RPMI7951 (cell line): ENCODE measurements at regions not wholly inside any gene's neighbourhood (a gene's known extent, or its start where the extent isn't known, plus 50 kb on each side); places are given as distances from the start of the nearest gene placed in this dataset.

Experiments used
- DNase-seq: peaks from one replicate; pipeline ENCODE4 v3.0.0-alpha.2; 2012; ENCODE audit warnings: low read depth

- DNase-seq, result no peak
These were observed 402.1 kb upstream of the CHD6 start for GRCh38 chr20:42020316-42020715.

- DNase-seq, result no peak
These were observed 400.8 kb upstream of the CHD6 start for GRCh38 chr20:42018979-42019378.

- no peak for DNase-seq
These were observed 391.9 kb upstream of the CHD6 start for GRCh38 chr20:42010090-42010489.

- no peak for DNase-seq
These were observed 389.1 kb upstream of the CHD6 start for GRCh38 chr20:42007251-42007650.

GRCh38 chr20:42005211-42005610 is 387.0 kb upstream of the CHD6 start:
- DNase-seq, result no peak

GRCh38 chr20:42003380-42003779 is 385.2 kb upstream of the CHD6 start:
- no peak for DNase-seq

- DNase-seq, result no peak
These were observed 380.6 kb upstream of the CHD6 start for GRCh38 chr20:41998539-41999341.

DNA sequence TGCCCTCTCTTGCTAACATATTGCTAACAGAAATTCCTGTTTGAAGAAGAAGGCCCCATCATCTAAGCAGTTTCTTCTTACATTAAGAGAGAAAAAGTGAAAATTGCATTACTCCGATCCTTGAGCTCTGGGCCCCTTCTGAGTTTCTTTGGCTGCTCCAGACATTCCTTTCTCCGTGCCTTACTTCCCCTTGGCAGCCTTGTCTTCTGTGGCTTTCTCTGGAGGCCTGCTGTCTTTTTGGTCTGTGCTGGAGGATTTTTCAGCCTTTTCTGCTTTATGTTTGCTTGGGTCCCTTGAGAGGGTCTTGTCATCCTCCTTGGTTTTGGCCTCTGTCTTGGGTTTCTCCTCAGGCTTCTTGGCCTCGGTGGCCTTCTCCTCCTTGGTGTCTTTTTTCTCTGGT is 378.8 kb upstream of the CHD6 start:
- no peak for DNase-seq

- no peak for DNase-seq
These were observed 374.3 kb upstream of the CHD6 start for GRCh38 chr20:41992481-41992880.

GRCh38 chr20:41991412-41991811 is 373.2 kb upstream of the CHD6 start:
- DNase-seq, result no peak

DNA sequence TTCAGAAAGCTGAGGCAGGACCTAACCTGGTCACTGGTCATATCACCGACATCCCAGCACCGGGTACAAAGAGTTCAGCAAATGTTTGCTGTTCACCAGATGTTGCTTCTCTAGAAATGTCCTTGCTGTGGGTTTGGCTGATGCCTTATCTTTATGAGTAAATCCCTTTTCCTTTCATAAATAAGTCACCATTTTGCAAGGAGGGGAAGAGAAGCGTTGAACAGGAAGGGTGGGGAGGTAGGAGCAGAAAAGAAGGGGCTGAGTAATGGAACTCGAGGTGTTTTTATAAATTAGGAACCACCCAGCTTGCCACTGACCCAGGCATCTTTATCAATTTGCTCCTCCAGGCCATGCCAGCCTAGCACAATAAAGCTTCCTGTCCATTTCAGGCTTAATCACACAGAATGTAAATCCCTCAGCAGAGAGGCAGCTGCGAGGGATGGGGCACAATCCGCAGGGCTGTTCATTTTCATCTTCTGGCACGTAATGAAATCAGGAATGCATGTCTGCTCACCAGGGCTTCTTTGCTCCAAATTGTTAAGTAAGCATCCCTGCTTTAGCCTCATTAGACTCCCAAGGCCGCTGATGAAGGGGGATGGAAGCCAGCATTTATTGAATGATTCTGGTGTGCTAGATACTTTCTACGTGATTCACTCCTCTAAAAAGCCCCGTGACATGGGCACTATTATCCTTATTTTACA is 371.9 kb upstream of the CHD6 start:
- peak; percentile 22 for DNase-seq

DNA sequence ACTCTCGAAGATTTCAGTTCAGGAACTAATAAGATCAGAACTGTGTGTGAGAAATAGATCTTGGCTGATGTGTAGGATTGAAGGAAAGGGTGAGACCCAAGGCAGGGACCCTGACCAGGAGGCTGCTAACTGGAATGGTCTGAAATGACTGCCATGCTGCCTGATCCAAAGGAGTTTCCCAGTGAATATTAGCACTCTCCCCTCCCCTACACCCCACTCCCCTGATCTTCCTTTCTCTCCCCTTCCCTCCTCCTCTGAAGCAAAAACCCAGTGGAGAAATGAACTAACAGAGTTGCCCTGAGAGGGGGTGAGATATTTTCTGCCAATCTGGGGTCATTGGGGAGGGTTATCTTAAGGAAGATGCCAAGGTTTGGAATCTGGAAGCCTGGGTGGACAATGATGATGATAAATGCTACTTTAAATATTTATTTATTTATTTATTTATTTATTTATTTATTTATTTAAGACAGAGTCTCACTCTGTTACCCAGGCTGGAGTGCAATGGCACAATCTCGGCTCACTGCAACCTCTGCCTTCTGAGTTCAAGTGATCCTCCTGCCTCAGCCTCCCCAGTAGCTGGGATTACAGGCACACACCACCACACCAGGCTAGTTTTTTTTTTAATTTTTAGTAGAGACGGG is 371.0 kb upstream of the CHD6 start:
- DNase-seq, result no peak

DNA sequence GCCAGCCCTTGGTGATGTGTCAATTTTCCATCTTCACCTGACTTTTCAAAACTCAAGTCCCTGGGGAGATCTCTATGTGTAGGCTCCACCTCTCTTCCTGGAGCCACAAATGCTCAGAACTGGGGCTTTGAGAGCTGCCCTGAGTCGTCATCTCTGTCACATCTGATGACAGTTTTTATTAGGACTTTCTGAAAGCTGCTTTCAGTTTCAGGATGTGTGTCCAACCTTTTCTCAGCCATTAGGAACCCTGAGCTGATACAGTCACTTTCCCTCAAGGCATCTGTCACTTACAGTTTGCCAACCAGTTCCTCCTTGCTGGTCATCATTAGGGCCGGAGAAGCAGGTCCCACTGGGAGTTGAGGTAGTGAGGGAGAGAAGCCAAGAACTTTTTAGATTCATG is 365.9 kb upstream of the CHD6 start:
- DNase-seq, result no peak

GRCh38 chr20:41983159-41983558 is 365.0 kb upstream of the CHD6 start:
- DNase-seq, result no peak

GRCh38 chr20:41981746-41982145 is 363.6 kb upstream of the CHD6 start:
- no peak for DNase-seq

- no peak for DNase-seq
These were observed 360.7 kb upstream of the CHD6 start for GRCh38 chr20:41978875-41979274.

DNA sequence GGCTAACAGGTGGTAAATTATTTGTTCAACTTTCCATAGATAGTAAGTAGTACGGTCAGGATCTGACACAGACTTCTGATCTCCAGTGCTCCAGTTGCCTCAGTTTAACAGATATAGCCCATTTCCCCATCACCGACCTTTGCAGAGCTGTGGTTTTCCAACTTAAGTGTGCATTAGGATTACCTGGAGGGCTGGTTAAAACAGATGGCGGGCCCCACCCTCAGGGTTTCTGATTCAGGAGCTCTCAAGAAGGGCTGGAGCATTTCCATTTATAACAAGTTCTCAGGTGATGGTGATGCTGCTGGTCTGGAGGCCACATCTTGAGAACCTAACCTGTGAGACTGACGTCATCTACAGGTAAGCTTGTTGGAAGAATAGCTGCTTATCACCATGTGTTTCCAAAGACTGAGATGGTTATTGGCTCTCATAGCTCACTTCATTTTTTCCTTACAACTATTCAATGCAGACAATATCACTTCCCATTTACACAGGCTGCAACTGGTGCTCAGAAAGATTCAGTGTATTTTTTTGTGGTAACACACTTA is 360.1 kb upstream of the CHD6 start:
- DNase-seq, result no peak

DNA sequence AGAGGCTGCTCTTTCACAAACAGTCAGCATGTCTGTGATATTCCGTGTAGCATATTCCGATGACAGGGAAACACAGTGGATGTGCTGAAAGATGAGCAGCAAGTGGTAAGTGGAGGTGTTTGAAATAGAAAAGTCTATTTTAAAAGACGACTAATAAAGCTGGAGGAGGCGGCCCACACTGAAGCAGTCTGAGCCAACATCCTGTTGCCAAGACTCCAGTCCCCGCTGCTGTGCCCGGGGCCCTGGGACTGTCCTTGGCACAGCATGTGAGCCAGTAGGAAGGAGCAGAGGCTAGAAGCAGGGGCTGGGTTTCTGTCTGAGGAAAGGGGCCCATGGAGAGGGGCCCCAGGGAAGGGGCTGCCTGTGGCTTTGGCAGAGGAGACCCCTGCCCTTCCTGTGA is 351.5 kb upstream of the CHD6 start:
- no peak for DNase-seq

- DNase-seq, result no peak
These were observed 342.0 kb upstream of the CHD6 start for GRCh38 chr20:41960166-41960565.

DNA sequence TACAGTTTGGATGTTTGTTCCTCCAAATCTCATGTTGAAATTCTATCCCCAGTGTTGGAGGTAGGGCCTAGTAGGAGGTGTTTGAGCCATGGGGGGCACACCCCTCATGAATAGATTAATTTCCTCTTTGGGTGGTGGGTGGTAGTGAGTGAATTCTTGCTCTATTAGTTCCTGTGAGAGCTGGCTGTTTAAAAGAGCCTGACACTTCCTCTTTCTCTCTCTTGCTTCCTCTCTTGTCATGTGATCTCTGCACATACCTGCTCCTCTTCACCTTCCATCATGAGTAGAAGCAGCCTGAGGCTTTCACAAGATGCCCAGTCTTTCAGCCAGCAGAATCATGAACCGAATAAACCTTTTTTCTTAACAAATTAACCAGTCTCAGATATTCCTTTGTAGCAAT is 340.2 kb upstream of the CHD6 start:
- DNase-seq, result no peak

DNA sequence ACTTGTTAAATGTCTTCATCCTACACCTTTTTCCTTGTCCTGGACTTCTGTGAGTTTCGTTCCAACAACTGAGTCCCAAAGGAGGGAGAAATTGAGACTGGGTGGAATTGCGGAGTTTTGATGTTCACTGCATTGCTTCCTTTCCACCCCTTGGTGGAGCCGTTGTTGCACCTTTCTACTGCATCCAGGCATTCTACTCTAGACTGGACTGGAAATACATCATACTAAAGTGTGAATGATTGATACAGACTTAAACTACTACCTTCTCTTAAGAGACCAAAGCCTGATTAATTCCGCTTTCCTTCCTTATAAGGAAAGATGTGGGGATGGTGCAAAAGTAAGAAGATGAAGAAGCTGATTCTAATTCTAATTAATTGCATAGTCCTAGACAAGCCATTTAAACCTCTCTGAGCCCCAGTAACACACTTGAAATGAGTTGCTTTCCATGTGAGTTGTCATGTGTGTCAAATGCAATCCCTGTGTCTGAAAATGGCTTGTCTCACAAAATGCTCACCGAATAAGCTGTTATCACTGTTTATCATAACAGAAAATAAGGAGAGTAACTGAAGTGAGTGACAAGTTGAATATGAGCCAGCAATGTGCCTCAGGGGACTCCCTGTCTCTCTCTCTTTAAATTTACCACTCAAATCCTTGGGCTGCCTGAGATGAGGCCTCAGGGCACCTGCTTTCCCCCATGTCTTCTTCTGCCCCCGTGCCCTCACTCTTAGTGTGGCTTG is 338.3 kb upstream of the CHD6 start:
- DNase-seq, result no peak

DNA sequence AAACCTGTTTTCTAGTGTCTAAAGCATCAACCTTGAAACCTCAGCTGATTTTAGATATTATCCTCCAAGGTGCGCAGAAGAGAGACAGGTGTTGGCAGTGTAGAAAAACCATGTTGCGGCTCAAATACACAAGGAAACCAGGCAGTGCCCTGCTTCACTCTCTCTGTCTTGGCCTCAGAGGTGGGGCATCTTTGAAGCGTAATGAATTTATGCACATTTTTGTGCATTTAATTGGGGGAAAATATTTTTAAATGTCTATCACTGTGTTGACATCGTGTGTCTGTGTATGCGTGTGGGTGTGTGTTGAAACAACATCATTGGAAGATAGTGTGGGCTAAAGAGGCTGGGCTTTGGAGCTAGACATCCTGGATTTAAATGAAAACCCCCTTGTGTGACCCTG is 334.0 kb upstream of the CHD6 start:
- DNase-seq, result no peak
